SK-N-SH (cell line): ENCODE measurements at regions not wholly inside any gene's neighbourhood (a gene's known extent, or its start where the extent isn't known, plus 50 kb on each side); places are given as distances from the start of the nearest gene placed in this dataset.

Source experiments
- FOXJ3 ChIP-seq: sonication (generic); formaldehyde crosslinking; IDR thresholded peaks from 2 replicates; pipeline ENCODE4 v1.5.1; 2020; ENCODE audit warnings: mild to moderate bottlenecking, missing genetic modification reagents
- GATA2 ChIP-seq: sonication (generic); formaldehyde crosslinking; IDR thresholded peaks from 2 replicates; pipeline ENCODE4 v1.5.0; 2020; ENCODE audit warnings: mild to moderate bottlenecking, missing genetic modification reagents
- SMC3 ChIP-seq: IDR thresholded peaks from 2 replicates; pipeline ENCODE4 v1.6.1; 2012; ENCODE audit warnings: low read depth, low read length, improper control_type of control experiment
- TCF12 ChIP-seq: IDR thresholded peaks from 2 replicates; pipeline ENCODE4 v1.4.0; 2012
- TF ChIP-seq, protein P1 (sequence below): fragments of 200-600 bp; sonication (generic); IDR thresholded peaks from 2 replicates; pipeline ENCODE4 v1.6.1; 2017; ENCODE audit warnings: antibody characterized with exemption, mild to moderate bottlenecking, moderate library complexity

GRCh38 chr16:17828012-17828411, 357.3 kb upstream of the XYLT1 start:
- TF ChIP-seq TCF12 = peak; percentile 74
- TF ChIP-seq, protein P1, sequence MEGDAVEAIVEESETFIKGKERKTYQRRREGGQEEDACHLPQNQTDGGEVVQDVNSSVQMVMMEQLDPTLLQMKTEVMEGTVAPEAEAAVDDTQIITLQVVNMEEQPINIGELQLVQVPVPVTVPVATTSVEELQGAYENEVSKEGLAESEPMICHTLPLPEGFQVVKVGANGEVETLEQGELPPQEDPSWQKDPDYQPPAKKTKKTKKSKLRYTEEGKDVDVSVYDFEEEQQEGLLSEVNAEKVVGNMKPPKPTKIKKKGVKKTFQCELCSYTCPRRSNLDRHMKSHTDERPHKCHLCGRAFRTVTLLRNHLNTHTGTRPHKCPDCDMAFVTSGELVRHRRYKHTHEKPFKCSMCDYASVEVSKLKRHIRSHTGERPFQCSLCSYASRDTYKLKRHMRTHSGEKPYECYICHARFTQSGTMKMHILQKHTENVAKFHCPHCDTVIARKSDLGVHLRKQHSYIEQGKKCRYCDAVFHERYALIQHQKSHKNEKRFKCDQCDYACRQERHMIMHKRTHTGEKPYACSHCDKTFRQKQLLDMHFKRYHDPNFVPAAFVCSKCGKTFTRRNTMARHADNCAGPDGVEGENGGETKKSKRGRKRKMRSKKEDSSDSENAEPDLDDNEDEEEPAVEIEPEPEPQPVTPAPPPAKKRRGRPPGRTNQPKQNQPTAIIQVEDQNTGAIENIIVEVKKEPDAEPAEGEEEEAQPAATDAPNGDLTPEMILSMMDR = no peak
- TF ChIP-seq FOXJ3 (CRISPR knock-in tag) = no peak
- TF ChIP-seq SMC3 = no peak
- no peak for TF ChIP-seq GATA2 (CRISPR knock-in tag)
